H1 (cell line): ENCODE measurements at regions not wholly inside any gene's neighbourhood (a gene's known extent, or its start where the extent isn't known, plus 50 kb on each side); places are given as distances from the start of the nearest gene placed in this dataset.

Experiments
- CTCF ChIA-PET: fragments of 300-600 bp; sonication (Branson Sonifier 250); formaldehyde crosslinking; loops from one replicate; lab custom pipeline; 2021; ENCODE audit not compliant: partially characterized antibody; lab: Charles Lee
- POLR2A ChIA-PET: fragments of 300-600 bp; sonication (Branson Sonifier 250); formaldehyde crosslinking; loops from one replicate; lab custom pipeline; 2021; ENCODE audit warnings: inconsistent platforms; ENCODE audit not compliant: partially characterized antibody; lab: Charles Lee
- DNase-seq, 2 experiments: peaks; one replicate each; pipeline versions ENCODE4 v3.0.0 to v3.0.0-alpha.2; 2010 to 2022; ENCODE audit warnings: low spot score in 2 of 2, low read depth in 1 of 2, mixed read lengths in 1 of 2
- FAIRE-seq: peaks from 2 replicates; lab custom pipeline; 2011; peaks lifted over from hg19 to GRCh38; lab: Jason Lieb, UNC
- H2AFZ ChIP-seq: 2 replicates; pipeline ENCODE4 v1.8.1; 2012; ENCODE audit warnings: low read length, inconsistent platforms
- H2AK5ac ChIP-seq: 2 replicates; pipeline ENCODE4 v1.6.1; 2013; ENCODE audit warnings: low read depth, low read length
- H2BK120ac ChIP-seq: replicated peaks from 2 replicates; pipeline ENCODE3; 2013; ENCODE audit warnings: low read depth, low read length, inconsistent platforms
- H2BK12ac ChIP-seq: 2 replicates; pipeline ENCODE4 v1.6.1; 2013; ENCODE audit warnings: low read depth, low read length
- H2BK15ac ChIP-seq: 2 replicates; pipeline ENCODE4 v1.6.1; 2013; ENCODE audit warnings: low read length
- H2BK20ac ChIP-seq: 2 replicates; pipeline ENCODE4 v1.6.1; 2013; ENCODE audit warnings: low read length
- H2BK5ac ChIP-seq: 2 replicates; pipeline ENCODE4 v1.6.1; 2013; ENCODE audit warnings: low read depth, low read length
- H3K14ac ChIP-seq: 2 replicates; pipeline ENCODE4 v1.6.1; 2013; ENCODE audit warnings: inconsistent platforms; ENCODE audit not compliant: insufficient read length
- H3K18ac ChIP-seq: 2 replicates; pipeline ENCODE4 v1.6.1; 2013; ENCODE audit warnings: low read length; ENCODE audit errors: extremely low read depth
- H3K23ac ChIP-seq: 2 replicates; pipeline ENCODE4 v1.6.1; 2013; ENCODE audit warnings: inconsistent platforms; ENCODE audit not compliant: insufficient read length
- H3K23me2 ChIP-seq: 2 replicates; pipeline ENCODE4 v1.6.1; 2013; ENCODE audit warnings: low read depth, low read length
- H3K27ac ChIP-seq: 2 replicates; pipeline ENCODE4 v1.6.1; 2011; ENCODE audit warnings: low read depth, low read length, inconsistent platforms
- H3K27me3 ChIP-seq, 4 experiments: replicated peaks in 1 of 4; 1 replicate in 1 of 4; 2 replicates in 3 of 4; pipeline versions ENCODE4 v1.6.1 to v1.8.1; 2011 to 2013; ENCODE audit warnings: low read length in 3 of 4, mild to moderate bottlenecking in 3 of 4, inconsistent platforms in 2 of 4, mixed read lengths in 2 of 4, moderate library complexity in 1 of 4; ENCODE audit not compliant: control insufficient read depth in 3 of 4, insufficient read depth in 3 of 4; ENCODE audit errors: extremely low read depth in 1 of 4
- H3K36me3 ChIP-seq, 4 experiments: 2 replicates each; pipeline versions ENCODE4 v1.6.1 to v1.8.1; 2011 to 2013; ENCODE audit warnings: mild to moderate bottlenecking in 4 of 4, low read length in 3 of 4, moderate library complexity in 2 of 4, control low read depth in 1 of 4, inconsistent platforms in 1 of 4; ENCODE audit not compliant: insufficient read depth in 4 of 4, control insufficient read depth in 2 of 4
- H3K4ac ChIP-seq: replicated peaks from 2 replicates; pipeline ENCODE3; 2013; ENCODE audit warnings: low read length, low read depth, mixed read lengths, inconsistent platforms; ENCODE audit not compliant: insufficient read length
- H3K4me1 ChIP-seq, 4 experiments: replicated peaks in 1 of 4; 1 replicate in 1 of 4; 2 replicates in 3 of 4; pipeline versions ENCODE4 v1.6.1 to v1.8.1; 2011 to 2013; ENCODE audit warnings: low read length in 3 of 4, inconsistent platforms in 2 of 4, mixed read lengths in 1 of 4; ENCODE audit not compliant: insufficient read depth in 4 of 4, control insufficient read depth in 3 of 4
- H3K4me2 ChIP-seq, 2 experiments: 2 replicates each; pipeline versions ENCODE4 v1.6.1 to v1.8.1; 2011 to 2013; ENCODE audit warnings: low read depth in 2 of 2, low read length in 2 of 2, control low read depth in 1 of 2, inconsistent platforms in 1 of 2, mild to moderate bottlenecking in 1 of 2; ENCODE audit not compliant: insufficient read depth in 1 of 2
- H3K4me3 ChIP-seq, 4 experiments: fragments of 200-600, 300-600 bp in 1 of 4; sonication (generic), shearing (Covaris generic), sonication (Bioruptor Twin) in 1 of 4; 2 replicates each; pipeline versions ENCODE4 v1.5.1 to v1.8.1; 2011 to 2016; ENCODE audit warnings: low read length in 4 of 4, low read depth in 3 of 4, control low read depth in 2 of 4, inconsistent platforms in 2 of 4, mild to moderate bottlenecking in 2 of 4, mixed read lengths in 1 of 4, moderate library complexity in 1 of 4; ENCODE audit not compliant: insufficient read depth in 2 of 4; ENCODE audit errors: extremely low read depth in 1 of 4
- H3K56ac ChIP-seq: replicated peaks from 2 replicates; pipeline ENCODE3; 2013; ENCODE audit warnings: low read depth, mild to moderate bottlenecking, mixed read lengths, low read length, inconsistent platforms; ENCODE audit not compliant: insufficient read length
- H3K79me1 ChIP-seq: 2 replicates; pipeline ENCODE4 v1.6.1; 2013; ENCODE audit warnings: low read depth, low read length, control low read depth
- H3K79me2 ChIP-seq, 2 experiments: 2 replicates each; pipeline versions ENCODE4 v1.6.1 to v1.8.1; 2012 to 2013; ENCODE audit warnings: low read length in 2 of 2, mild to moderate bottlenecking in 2 of 2, inconsistent platforms in 1 of 2; ENCODE audit not compliant: insufficient read depth in 2 of 2, control insufficient read depth in 1 of 2
- H3K9ac ChIP-seq, 4 experiments: replicated peaks in 1 of 4; 1 replicate in 1 of 4; 2 replicates in 3 of 4; pipeline versions ENCODE4 v1.6.1 to v1.8.1; 2011 to 2013; ENCODE audit warnings: low read depth in 3 of 4, low read length in 3 of 4, control low read depth in 2 of 4, mild to moderate bottlenecking in 2 of 4, moderate library complexity in 2 of 4, inconsistent platforms in 1 of 4; ENCODE audit errors: extremely low read depth in 1 of 4
- H3K9me3 ChIP-seq, 2 experiments: 2 replicates each; pipeline versions ENCODE4 v1.6.1 to v1.8.1; 2012 to 2013; ENCODE audit warnings: mild to moderate bottlenecking in 2 of 2, moderate library complexity in 2 of 2, control low read depth in 1 of 2, inconsistent platforms in 1 of 2, low read depth in 1 of 2, low read length in 1 of 2, mixed read lengths in 1 of 2; ENCODE audit not compliant: insufficient read depth in 2 of 2
- H4K20me1 ChIP-seq, 2 experiments: replicated peaks in 1 of 2; 2 replicates each; pipeline versions ENCODE3 to v1.8.1; 2011 to 2013; ENCODE audit warnings: inconsistent platforms in 2 of 2, low read length in 2 of 2, mild to moderate bottlenecking in 1 of 2; ENCODE audit not compliant: insufficient read depth in 2 of 2, control insufficient read depth in 1 of 2
- H4K5ac ChIP-seq: 2 replicates; pipeline ENCODE4 v1.6.1; 2013; ENCODE audit warnings: low read length, low read depth, mixed read lengths, inconsistent platforms; ENCODE audit not compliant: insufficient read length
- H4K8ac ChIP-seq: 2 replicates; pipeline ENCODE4 v1.8.0; 2013; ENCODE audit warnings: mild to moderate bottlenecking, moderate library complexity, low read length, inconsistent platforms; ENCODE audit not compliant: insufficient read depth; ENCODE audit errors: extremely low read depth
- H4K91ac ChIP-seq: replicated peaks from 2 replicates; pipeline ENCODE3; 2013; ENCODE audit warnings: low read length, mixed read lengths, inconsistent platforms; ENCODE audit not compliant: insufficient read length
- ATF3 ChIP-seq: IDR thresholded peaks from 2 replicates; pipeline ENCODE4 v1.6.1; 2011; ENCODE audit warnings: low read depth, mild to moderate bottlenecking, low read length; ENCODE audit not compliant: insufficient read depth
- BCL11A ChIP-seq, 2 experiments: IDR thresholded peaks; one replicate each; pipeline ENCODE4 v1.6.1; 2011; ENCODE audit warnings: low read depth in 2 of 2, low read length in 2 of 2, mild to moderate bottlenecking in 2 of 2
- CHD2 ChIP-seq: IDR thresholded peaks from 2 replicates; pipeline ENCODE4 v1.6.1; 2012; ENCODE audit warnings: low read length, improper control_type of control experiment
- MAFK ChIP-seq: IDR thresholded peaks from 2 replicates; pipeline ENCODE4 v1.6.1; 2012; ENCODE audit warnings: low read depth, mild to moderate bottlenecking, improper control_type of control experiment, low read length
- MAX ChIP-seq: IDR thresholded peaks from 2 replicates; pipeline ENCODE4 v1.6.1; 2012; ENCODE audit warnings: inconsistent platforms
- POLR2AphosphoS5 ChIP-seq: IDR thresholded peaks from 2 replicates; pipeline ENCODE4 v1.6.1; 2011; ENCODE audit warnings: low read depth, low read length
- RFX5 ChIP-seq: IDR thresholded peaks from 2 replicates; pipeline ENCODE4 v1.6.1; 2011; ENCODE audit warnings: low read depth, low read length, improper control_type of control experiment, borderline replicate concordance
- RXRA ChIP-seq: IDR thresholded peaks from 2 replicates; pipeline ENCODE4 v1.6.1; 2011; ENCODE audit warnings: low read depth, mild to moderate bottlenecking, low read length, moderate library complexity; ENCODE audit not compliant: insufficient read depth
- SAP30 ChIP-seq: fragments of 300-600 bp; sonication (generic); IDR thresholded peaks from 2 replicates; pipeline ENCODE4 v1.7.1; 2012; ENCODE audit warnings: low read length, moderate library complexity, mild to moderate bottlenecking, inconsistent platforms; ENCODE audit not compliant: insufficient read depth, insufficient replicate concordance
- SIRT6 ChIP-seq: IDR thresholded peaks from one replicate; pipeline ENCODE4 v1.7.1; 2012; ENCODE audit warnings: low read length, inconsistent platforms
- SP4 ChIP-seq: IDR thresholded peaks from 2 replicates; pipeline ENCODE4 v1.6.1; 2012; ENCODE audit warnings: low read length, inconsistent platforms
- TAF1 ChIP-seq: IDR thresholded peaks from 2 replicates; pipeline ENCODE4 v1.6.1; 2011; ENCODE audit warnings: mild to moderate bottlenecking, low read depth, low read length
- WGBS, 2 experiments: shearing (Covaris generic) in 1 of 2; methylation state at CpG; one replicate each; pipeline versions ENCODE4 v1.1.6 to v1.1.7; 2013 to 2015; ENCODE audit warnings: low lambda C conversion rate in 2 of 2, mixed read lengths in 2 of 2, inconsistent platforms in 1 of 2, low coverage in 1 of 2, missing lambda C conversion rate in 1 of 2; ENCODE audit not compliant: insufficient replicate concordance in 2 of 2, insufficient coverage in 1 of 2, insufficient read length in 1 of 2; ENCODE audit errors: extremely low coverage in 1 of 2, missing lambda C conversion rate in 1 of 2; 5-methylcytosine and 5-hydroxymethylcytosine counted together

- TF ChIP-seq SAP30 = no peak
- no peak for TF ChIP-seq SP4
- TF ChIP-seq ATF3 = no peak
- TF ChIP-seq CHD2 = no peak
- TF ChIP-seq MAFK = no peak
- no peak for TF ChIP-seq MAX
- no peak for TF ChIP-seq RFX5
- no peak for TF ChIP-seq TAF1
- TF ChIP-seq RXRA = no peak
- TF ChIP-seq SIRT6 = no peak
- TF ChIP-seq POLR2AphosphoS5 = no peak
- TF ChIP-seq BCL11A (IDR thresholded peaks at IDR 0.05; ENCODE audit: low read depth in 2 of 2, low read length in 2 of 2) = no peak
- TF ChIP-seq, all 59 proteins: peak for 0
- H3K27ac ChIP-seq = no peak overlapping the region
- H3K14ac ChIP-seq = no peak overlapping the region
- H3K56ac ChIP-seq = no peak overlapping the region
- no peak overlapping the region for H3K9ac ChIP-seq
- no peaks in the 10 kb centered on the region for H3K27me3 ChIP-seq
- H4K20me1 ChIP-seq = no peaks in the 10 kb centered on the region
- DNase-seq = no peak
- no peak overlapping the region for H3K4me3 ChIP-seq
- H3K23me2 ChIP-seq = no peaks in the 10 kb centered on the region
- H2BK15ac ChIP-seq = no peak overlapping the region
- H3K36me3 ChIP-seq = no peaks in the 10 kb centered on the region
- H4K91ac ChIP-seq = no peak overlapping the region
- no peak overlapping the region for H2BK120ac ChIP-seq
- no peak overlapping the region for H3K18ac ChIP-seq
- ChIA-PET POLR2A (no interaction called here), CTCF (no interaction called here)
- H2AK5ac ChIP-seq = no peak overlapping the region
- H2BK12ac ChIP-seq = no peak overlapping the region
- no peak overlapping the region for H4K5ac ChIP-seq
- 90% methylated on average over 3 of the region's 3 CpGs; no CpG with 5 or more reads in 1 of the 2 experiments for WGBS, 2 experiments
- no peak overlapping the region for H2AFZ ChIP-seq
- H3K23ac ChIP-seq = no peak overlapping the region
- H3K9me3 ChIP-seq = no peaks in the 10 kb centered on the region
- H3K79me2 ChIP-seq = no peaks in the 10 kb centered on the region
- H4K8ac ChIP-seq = no peak overlapping the region
- no peak overlapping the region for H3K4me2 ChIP-seq
- no peaks in the 10 kb centered on the region for H3K79me1 ChIP-seq
- no peak overlapping the region for H2BK5ac ChIP-seq
- no peaks in the 10 kb centered on the region for H3K4me1 ChIP-seq
- no peak overlapping the region for H3K4ac ChIP-seq
- H2BK20ac ChIP-seq = no peak overlapping the region
- no peak for FAIRE-seq
These were observed 75.1 kb upstream of the DPH5 start for GRCh38 chr1:101100674-101101073.
